CD14-positive monocyte (primary cell): ENCODE measurements at regions not wholly inside any gene's neighbourhood (a gene's known extent, or its start where the extent isn't known, plus 50 kb on each side); places are given as distances from the start of the nearest gene placed in this dataset.

Experiments
- DNase-seq, 3 donors: peaks; one replicate each; pipeline ENCODE4 v3.0.0-alpha.2; 2011 to 2022
- H2AFZ ChIP-seq: 2 replicates; pipeline ENCODE4 v1.6.0; 2012; ENCODE audit warnings: mild to moderate bottlenecking, low read depth, low read length, inconsistent platforms; ENCODE audit not compliant: insufficient read depth, poor library complexity, severe bottlenecking
- H3K27ac ChIP-seq, 2 donors: 1 replicate in 1 of 2; 2 replicates in 1 of 2; pipeline ENCODE4 v1.5.1; 2012 to 2013; ENCODE audit warnings: low read length in 2 of 2, control low read depth in 1 of 2, inconsistent platforms in 1 of 2, low read depth in 1 of 2, mild to moderate bottlenecking in 1 of 2
- H3K27me3 ChIP-seq, 2 donors: one replicate each; pipeline versions ENCODE4 v1.6.0 to v1.6.1; 2011 to 2013; ENCODE audit warnings: low read length in 2 of 2; ENCODE audit not compliant: control insufficient read depth in 2 of 2, insufficient read depth in 2 of 2
- H3K36me3 ChIP-seq, 2 donors: replicated peaks in 1 of 2; 1 replicate in 1 of 2; 2 replicates in 1 of 2; pipeline versions ENCODE4 v1.5.1 to v1.6.1; 2012 to 2013; ENCODE audit warnings: low read length in 2 of 2, control low read depth in 1 of 2, inconsistent platforms in 1 of 2, mild to moderate bottlenecking in 1 of 2; ENCODE audit not compliant: insufficient read depth in 2 of 2, control insufficient read depth in 1 of 2
- H3K4me1 ChIP-seq, 2 donors: 1 replicate in 1 of 2; 2 replicates in 1 of 2; pipeline versions ENCODE4 v1.5.1 to v1.6.1; 2012 to 2013; ENCODE audit warnings: low read length in 2 of 2, control low read depth in 1 of 2, inconsistent platforms in 1 of 2, mild to moderate bottlenecking in 1 of 2, moderate library complexity in 1 of 2; ENCODE audit not compliant: insufficient read depth in 2 of 2, control insufficient read depth in 1 of 2
- H3K4me2 ChIP-seq: replicated peaks from 2 replicates; pipeline ENCODE3; 2012; ENCODE audit warnings: low read length, moderate library complexity, mild to moderate bottlenecking; ENCODE audit not compliant: poor library complexity, severe bottlenecking; ENCODE audit errors: extremely low read depth
- H3K4me3 ChIP-seq, 3 experiments: fragments of 200-600 bp in 1 of 3; sonication (generic) in 1 of 3; replicated peaks in 1 of 3; 1 replicate in 2 of 3; 2 replicates in 1 of 3; pipeline ENCODE4 v1.5.1; 2011 to 2013; ENCODE audit warnings: low read length in 3 of 3, mild to moderate bottlenecking in 3 of 3, control low read depth in 2 of 3, low read depth in 2 of 3, inconsistent platforms in 1 of 3, moderate library complexity in 1 of 3
- H3K79me2 ChIP-seq: 2 replicates; pipeline ENCODE4 v1.6.0; 2012; ENCODE audit warnings: mild to moderate bottlenecking, control low read depth, inconsistent platforms, low read length, moderate library complexity; ENCODE audit not compliant: insufficient read depth
- H3K9ac ChIP-seq: 2 replicates; pipeline ENCODE4 v1.6.0; 2017; ENCODE audit warnings: low read length, mild to moderate bottlenecking; ENCODE audit not compliant: insufficient read depth, poor library complexity, severe bottlenecking
- H3K9me3 ChIP-seq, 2 donors: replicated peaks in 1 of 2; 1 replicate in 1 of 2; 2 replicates in 1 of 2; pipeline versions ENCODE4 v1.5.1 to v1.6.1; 2012 to 2013; ENCODE audit warnings: low read length in 2 of 2, control low read depth in 1 of 2; ENCODE audit not compliant: control insufficient read depth in 1 of 2, insufficient read depth in 1 of 2
- H4K20me1 ChIP-seq: 2 replicates; pipeline ENCODE4 v1.6.0; 2012; ENCODE audit warnings: mild to moderate bottlenecking, low read length, control low read depth, moderate library complexity; ENCODE audit not compliant: insufficient read depth
- H3K27ac Mint-ChIP-seq, 7 donors: one replicate each; pipeline ENCODE4 v1.8.0; 2020; ENCODE audit warnings: mild to moderate bottlenecking in 7 of 7, mixed read lengths in 7 of 7, moderate library complexity in 6 of 7, inconsistent platforms in 2 of 7
- H3K27me3 Mint-ChIP-seq, 3 donors: one replicate each; pipeline ENCODE4 v1.8.0; 2021 to 2022; ENCODE audit warnings: low read depth in 3 of 3, mild to moderate bottlenecking in 3 of 3, mixed read lengths in 3 of 3, moderate library complexity in 3 of 3, inconsistent platforms in 1 of 3
- H3K36me3 Mint-ChIP-seq, 2 donors: one replicate each; pipeline ENCODE4 v1.8.0; 2020; ENCODE audit warnings: mixed read lengths in 2 of 2, inconsistent platforms in 1 of 2, mild to moderate bottlenecking in 1 of 2
- H3K4me1 Mint-ChIP-seq: one replicate; pipeline ENCODE4 v1.8.0; 2020; ENCODE audit warnings: mild to moderate bottlenecking, mixed read lengths
- H3K4me3 Mint-ChIP-seq, 2 donors: one replicate each; pipeline ENCODE4 v1.8.0; 2020; ENCODE audit warnings: mild to moderate bottlenecking in 2 of 2, mixed read lengths in 2 of 2, moderate library complexity in 1 of 2
- H3K9me3 Mint-ChIP-seq, 7 donors: one replicate each; pipeline ENCODE4 v1.8.0; 2020 to 2022; ENCODE audit warnings: mixed read lengths in 7 of 7, mild to moderate bottlenecking in 6 of 7, moderate library complexity in 6 of 7, inconsistent platforms in 2 of 7
- CTCF ChIP-seq: fragments of 200-600 bp; IDR thresholded peaks from one replicate; pipeline ENCODE4 v1.8.0; 2022; ENCODE audit warnings: antibody characterized with exemption, mild to moderate bottlenecking
- WGBS: methylation state at CpG from one replicate; pipeline ENCODE4 v1.1.5; 2013; ENCODE audit warnings: missing lambda C conversion rate; ENCODE audit not compliant: insufficient coverage; 5-methylcytosine and 5-hydroxymethylcytosine counted together
- intact Hi-C, 2 donors: fragments of 100-400 bp; cut with micrococcal nuclease; formaldehyde crosslinking; loops; one replicate each; pipeline versions ENCODE4 v1.15.0 to v1.15.1; 2023

GRCh38 chr17:5730373-5730772 lies 146.1 kb upstream of the NLRP1 start:
- H3K9me3 ChIP-seq = no peaks in the 10 kb centered on the region
- 73% methylated on average over 6 of the region's 6 CpGs for WGBS
- no peak overlapping the region for H3K4me3 ChIP-seq
- no peaks in the 10 kb centered on the region for H3K79me2 ChIP-seq
- H3K27ac ChIP-seq = no peak overlapping the region
- no peaks in the 10 kb centered on the region for H3K36me3 ChIP-seq
- peaks cover 0 to 6% (median 1%) of the 10 kb centered on the region in 7 donors for H3K9me3 Mint-ChIP-seq
- no peaks in the 10 kb centered on the region for H3K4me1 ChIP-seq
- H3K4me1 Mint-ChIP-seq = no peaks in the 10 kb centered on the region
- no peak overlapping the region for H3K4me2 ChIP-seq
- no peak overlapping the region for H3K9ac ChIP-seq
- no peak for TF ChIP-seq CTCF
- no peak overlapping the region for H3K4me3 Mint-ChIP-seq
- no peaks in the 10 kb centered on the region for H3K36me3 Mint-ChIP-seq
- H2AFZ ChIP-seq = no peak overlapping the region
- intact Hi-C loops = no loop called here
- H3K27ac Mint-ChIP-seq = no peak overlapping the region
- no peaks in the 10 kb centered on the region for H4K20me1 ChIP-seq
- H3K27me3 Mint-ChIP-seq = peaks cover 2 to 16% (median 14%) of the 10 kb centered on the region in 3 donors
- no peak for DNase-seq
- H3K27me3 ChIP-seq = no peaks in the 10 kb centered on the region

GRCh38 chr17:5740937-5741336 lies 156.6 kb upstream of the NLRP1 start:
- H3K4me1 ChIP-seq = no peaks in the 10 kb centered on the region
- H3K9me3 ChIP-seq = no peaks in the 10 kb centered on the region
- Mint-ChIP-seq H3K9me3 (peaks cover 0 to 2% (median 0%) of the 10 kb centered on the region in 7 donors), H3K27me3 (peaks cover 4 to 18% (median 13%) of the 10 kb centered on the region in 3 donors), H3K36me3 (no peaks in the 10 kb centered on the region), H3K27ac (no peak overlapping the region), H3K4me3 (no peak overlapping the region), H3K4me1 (no peaks in the 10 kb centered on the region)
- H3K79me2 ChIP-seq = no peaks in the 10 kb centered on the region
- TF ChIP-seq CTCF = no peak
- H3K9ac ChIP-seq = no peak overlapping the region
- no peaks in the 10 kb centered on the region for H4K20me1 ChIP-seq
- intact Hi-C loops = no loop called here
- no peaks in the 10 kb centered on the region for H3K36me3 ChIP-seq
- H3K27ac ChIP-seq = no peak overlapping the region
- no peaks in the 10 kb centered on the region for H3K27me3 ChIP-seq
- no CpG with 5 or more reads among the region's 1 CpG for WGBS
- H3K4me2 ChIP-seq = no peak overlapping the region
- no peak for DNase-seq
- H2AFZ ChIP-seq = no peak overlapping the region
- H3K4me3 ChIP-seq = no peak overlapping the region
